Adrenal gland (tissue), 5 donors: ENCODE measurements at regions not wholly inside any gene's neighbourhood (a gene's known extent, or its start where the extent isn't known, plus 50 kb on each side); places are given as distances from the start of the nearest gene placed in this dataset.

ENCODE experiments used
- POLR2A ChIP-seq, 2 donors: fragments of 450-650 bp; IDR thresholded peaks; one replicate each; pipeline ENCODE4 v1.6.1; 2017; ENCODE audit warnings: antibody characterized with exemption in 2 of 2, mild to moderate bottlenecking in 2 of 2, moderate library complexity in 1 of 2
- TF ChIP-seq, protein P1 (sequence below), 6 experiments: fragments of 450-650 bp in 4 of 6; fragments of 200-600 bp in 2 of 6; sonication (generic) in 1 of 6; IDR thresholded peaks; 1 replicate in 5 of 6; 2 replicates in 1 of 6; pipeline versions ENCODE4 v1.5.1 to v1.8.0; 2016 to 2021; ENCODE audit warnings: antibody characterized with exemption in 6 of 6, mild to moderate bottlenecking in 2 of 6, moderate library complexity in 1 of 6
- donor health status: DM: no; HTN: no; CAD: no.

DNA sequence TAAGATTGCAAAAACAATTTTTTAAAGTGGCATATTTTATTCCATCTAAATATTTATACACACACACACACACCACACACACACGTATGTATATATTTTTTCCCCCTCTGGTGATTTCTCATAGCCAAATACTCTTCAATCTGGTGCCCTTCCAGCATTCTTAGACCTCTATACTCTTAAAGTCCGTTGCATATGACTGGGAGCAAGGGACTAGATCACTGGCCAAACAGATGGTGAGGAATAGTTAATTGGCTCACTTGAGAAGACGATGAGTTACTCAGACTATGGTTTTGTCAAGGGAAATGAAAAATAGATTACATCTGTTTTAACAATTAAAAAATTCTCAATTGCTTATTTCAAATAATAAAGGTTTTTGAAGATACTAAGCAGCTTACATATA, 512.5 kb upstream of the LRRTM4 start:
- TF ChIP-seq, protein P1, sequence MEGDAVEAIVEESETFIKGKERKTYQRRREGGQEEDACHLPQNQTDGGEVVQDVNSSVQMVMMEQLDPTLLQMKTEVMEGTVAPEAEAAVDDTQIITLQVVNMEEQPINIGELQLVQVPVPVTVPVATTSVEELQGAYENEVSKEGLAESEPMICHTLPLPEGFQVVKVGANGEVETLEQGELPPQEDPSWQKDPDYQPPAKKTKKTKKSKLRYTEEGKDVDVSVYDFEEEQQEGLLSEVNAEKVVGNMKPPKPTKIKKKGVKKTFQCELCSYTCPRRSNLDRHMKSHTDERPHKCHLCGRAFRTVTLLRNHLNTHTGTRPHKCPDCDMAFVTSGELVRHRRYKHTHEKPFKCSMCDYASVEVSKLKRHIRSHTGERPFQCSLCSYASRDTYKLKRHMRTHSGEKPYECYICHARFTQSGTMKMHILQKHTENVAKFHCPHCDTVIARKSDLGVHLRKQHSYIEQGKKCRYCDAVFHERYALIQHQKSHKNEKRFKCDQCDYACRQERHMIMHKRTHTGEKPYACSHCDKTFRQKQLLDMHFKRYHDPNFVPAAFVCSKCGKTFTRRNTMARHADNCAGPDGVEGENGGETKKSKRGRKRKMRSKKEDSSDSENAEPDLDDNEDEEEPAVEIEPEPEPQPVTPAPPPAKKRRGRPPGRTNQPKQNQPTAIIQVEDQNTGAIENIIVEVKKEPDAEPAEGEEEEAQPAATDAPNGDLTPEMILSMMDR (IDR thresholded peaks at IDR 0.05), result no peak
- no peak for TF ChIP-seq POLR2A (IDR thresholded peaks at IDR 0.05)
